ENCODE measurements at regions not wholly inside any gene's neighbourhood (a gene's known extent, or its start where the extent isn't known, plus 50 kb on each side); places are given as distances from the start of the nearest gene placed in this dataset.

DNA sequence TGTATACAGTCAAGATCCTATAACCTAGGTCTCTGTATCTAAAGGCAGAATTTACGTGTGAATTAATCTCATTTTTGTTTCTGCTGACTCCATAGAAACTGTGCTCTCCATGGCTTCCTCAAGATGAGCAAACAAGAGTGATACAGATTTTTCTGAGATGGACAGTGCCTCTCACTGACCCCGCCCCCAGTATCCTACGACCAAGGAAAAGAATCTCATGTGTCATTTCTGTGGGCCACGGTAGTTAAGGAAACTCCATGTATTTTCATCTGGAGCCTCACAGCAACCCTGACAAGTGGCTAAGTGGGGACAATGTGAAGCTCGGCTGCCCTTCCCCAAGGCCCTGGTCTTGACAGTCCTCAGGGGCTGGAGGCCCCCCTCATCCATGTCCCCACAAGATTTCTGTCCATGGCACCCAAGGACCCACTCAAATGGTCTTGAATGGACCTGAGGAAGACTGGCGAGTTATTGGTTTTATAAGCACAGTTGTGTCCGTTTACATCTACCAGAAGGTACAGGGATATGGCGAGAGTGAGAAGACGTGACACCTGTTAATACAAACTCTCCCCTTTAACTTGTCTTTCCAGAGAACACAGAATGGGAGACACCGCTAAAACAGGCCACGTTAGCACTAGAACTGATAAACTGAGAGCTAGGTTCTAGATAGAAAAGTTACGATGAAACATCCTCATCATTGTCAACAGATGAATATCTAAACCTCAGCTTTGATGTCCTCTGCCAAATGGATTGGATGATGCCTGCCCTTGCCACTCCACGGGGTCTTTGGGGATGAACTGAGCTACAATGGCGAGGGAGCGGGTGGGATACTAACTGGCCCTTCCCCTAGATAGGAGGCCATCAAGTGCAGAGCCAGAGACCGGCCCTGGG is 108.4 kb upstream of the EGLN3 start:
- peak overlapping the region; percentile 83 for H3K4me2 ChIP-seq
- H3K4me1 ChIP-seq, result peaks cover 35% of the 10 kb centered on the region
- FAIRE-seq (no peak), DNase-seq (ENCODE audit: low read depth in 1 of 2, low spot score in 1 of 2) (peak in 1 of 2 experiments; percentile 66), ATAC-seq (peak in 1 of 2 experiments; percentile 5; a peak in 2 of 6 replicates)
- peak overlapping the region; percentile 52 for H3K4me3 ChIP-seq
- ChIA-PET POLR2A (interaction anchor here (0.7 to 1.8 kb wide), 13 partner anchors 8 to 438 kb away, joined by 3 to 10 read pairs (median 5); partner anchors contain the start of gene EGLN3), CTCF (interaction anchor here (1.2 to 8.1 kb wide), 8 partner anchors 11 to 210 kb away, joined by 3 to 62 read pairs (median 4); no protein-coding TSS in a partner anchor)
- peak overlapping the region; percentile 90 to 95 for H3K27ac ChIP-seq
- TF ChIP-seq POLR2AphosphoS2 (conservative IDR thresholded peaks at IDR 0.05; ENCODE audit: low read length) (no peak), TP53 (CRISPR knock-in tag; IDR thresholded peaks at IDR 0.05) (0 out of 2 replicates have a peak, but pooled peaks have one; percentile 40), MAZ (IDR thresholded peaks at IDR 0.05; ENCODE audit: borderline replicate concordance, low read depth, low read length) (no peak), EHMT2 (IDR thresholded peaks at IDR 0.05; ENCODE audit: low read depth) (no peak), KDM1A (IDR thresholded peaks at IDR 0.05; ENCODE audit: low read depth) (no peak), FOSL2 (IDR thresholded peaks at IDR 0.05) (no peak), FOSL2 (CRISPR knock-in tag; IDR thresholded peaks at IDR 0.05) (no peak), CBX2 (IDR thresholded peaks at IDR 0.05; ENCODE audit: borderline replicate concordance, low read depth) (no peak), FOXS1 (CRISPR knock-in tag; IDR thresholded peaks at IDR 0.05) (no peak), MAFK (IDR thresholded peaks at IDR 0.05; ENCODE audit: partially characterized antibody) (peak; percentile 86), HOXA7 (CRISPR knock-in tag; IDR thresholded peaks at IDR 0.05) (no peak), MYC (IDR thresholded peaks at IDR 0.05; ENCODE audit: borderline replicate concordance, low read length) (no peak), CTCF (IDR thresholded peaks at IDR 0.05) (no peak), HMGXB4 (CRISPR knock-in tag; IDR thresholded peaks at IDR 0.05; ENCODE audit: borderline replicate concordance) (no peak), ZSCAN20 (CRISPR knock-in tag; IDR thresholded peaks at IDR 0.05) (no peak)
- TF ChIP-seq, protein P1, sequence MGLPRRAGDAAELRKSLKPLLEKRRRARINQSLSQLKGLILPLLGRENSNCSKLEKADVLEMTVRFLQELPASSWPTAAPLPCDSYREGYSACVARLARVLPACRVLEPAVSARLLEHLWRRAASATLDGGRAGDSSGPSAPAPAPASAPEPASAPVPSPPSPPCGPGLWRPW (IDR thresholded peaks at IDR 0.05), result no peak
- WGBS (ENCODE audit: missing lambda C conversion rate), result 74% methylated on average over 12 of the region's 16 CpGs
- no peaks in the 10 kb centered on the region for H3K9me3 ChIP-seq

DNA sequence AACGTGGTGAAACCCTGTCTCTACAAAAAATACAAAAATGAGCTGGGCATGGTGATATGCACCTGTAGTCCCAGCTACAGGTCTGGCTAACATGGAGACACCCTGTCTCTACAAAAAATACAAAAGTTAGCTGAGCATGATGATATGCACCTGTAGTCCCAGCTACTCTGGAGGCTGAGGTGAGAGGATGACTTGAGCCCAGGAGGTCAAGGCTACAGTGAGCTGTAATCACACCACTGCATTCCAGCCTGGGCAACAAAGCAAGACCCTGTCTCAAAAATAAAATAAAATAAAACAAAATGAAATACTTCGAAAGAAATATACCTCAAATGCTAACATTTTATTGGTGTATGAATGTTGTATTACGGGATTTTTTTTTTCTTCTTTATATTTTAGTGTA is 107.6 kb upstream of the EGLN3 start:
- Histone ChIP-seq H3K9me3 (no peaks in the 10 kb centered on the region), H3K4me2 (no peak overlapping the region), H3K27ac (0 out of 6 replicates have a peak overlapping the region, but pooled peaks of 1 of the 2 experiments have one; percentile 33), H3K4me1 (peaks cover 30% of the 10 kb centered on the region), H3K4me3 (no peak overlapping the region)
- ChIA-PET POLR2A (no interaction called here), CTCF (interaction anchor here (8.1 kb wide), 1 partner anchor 39 kb away, joined by 62 read pairs; no protein-coding TSS in a partner anchor)
- no peak for DNase-seq (ENCODE audit: low read depth in 1 of 2, low spot score in 1 of 2)
- ATAC-seq, result no peak
- TF ChIP-seq HOXB13 (CRISPR knock-in tag; IDR thresholded peaks at IDR 0.05; ENCODE audit: low read depth) (no peak), RCOR1 (IDR thresholded peaks at IDR 0.05; ENCODE audit: low read depth, low read length) (no peak), PHF8 (IDR thresholded peaks at IDR 0.05; ENCODE audit: borderline replicate concordance, low read depth) (no peak), CHD2 (IDR thresholded peaks at IDR 0.05; ENCODE audit: low read length, partially characterized antibody) (no peak), EHF (CRISPR knock-in tag; IDR thresholded peaks at IDR 0.05) (no peak), ESRRA (IDR thresholded peaks at IDR 0.05; ENCODE audit: borderline replicate concordance, low read length) (no peak), JUN (IDR thresholded peaks at IDR 0.05) (no peak), SMC3 (IDR thresholded peaks at IDR 0.05) (no peak), CBX2 (IDR thresholded peaks at IDR 0.05; ENCODE audit: borderline replicate concordance, low read depth) (no peak)
- TF ChIP-seq, protein P2, sequence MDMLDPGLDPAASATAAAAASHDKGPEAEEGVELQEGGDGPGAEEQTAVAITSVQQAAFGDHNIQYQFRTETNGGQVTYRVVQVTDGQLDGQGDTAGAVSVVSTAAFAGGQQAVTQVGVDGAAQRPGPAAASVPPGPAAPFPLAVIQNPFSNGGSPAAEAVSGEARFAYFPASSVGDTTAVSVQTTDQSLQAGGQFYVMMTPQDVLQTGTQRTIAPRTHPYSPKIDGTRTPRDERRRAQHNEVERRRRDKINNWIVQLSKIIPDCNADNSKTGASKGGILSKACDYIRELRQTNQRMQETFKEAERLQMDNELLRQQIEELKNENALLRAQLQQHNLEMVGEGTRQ (IDR thresholded peaks at IDR 0.05), result no peak
- WGBS (ENCODE audit: missing lambda C conversion rate), result 94% methylated on average over 3 of the region's 3 CpGs
- no peak for FAIRE-seq
